A549 (cell line): ENCODE measurements at regions not wholly inside any gene's neighbourhood (a gene's known extent, or its start where the extent isn't known, plus 50 kb on each side); places are given as distances from the start of the nearest gene placed in this dataset.

ENCODE experiments used
- BHLHE40 ChIP-seq: IDR thresholded peaks from 2 replicates; pipeline ENCODE4 v1.6.1; 2012; ENCODE audit warnings: low read depth, low read length, inconsistent platforms
- JUNB ChIP-seq: fragments of >200 bp; sonication (Bioruptor Twin); formaldehyde crosslinking; IDR thresholded peaks from 2 replicates; pipeline ENCODE4 v1.6.1; 2016
- KDM5A ChIP-seq: fragments of 200-600 bp; sonication (generic); IDR thresholded peaks from 2 replicates; pipeline ENCODE4 v1.6.1; 2016; ENCODE audit warnings: antibody characterized with exemption, mild to moderate bottlenecking
- MYC ChIP-seq: IDR thresholded peaks from 2 replicates; pipeline ENCODE4 v1.6.1; 2012; ENCODE audit warnings: mild to moderate bottlenecking, inconsistent platforms, low read length, improper control_type of control experiment, borderline replicate concordance
- NR3C1 ChIP-seq: fragments of >200 bp; sonication (Bioruptor Twin); formaldehyde crosslinking; IDR thresholded peaks from 3 replicates; pipeline ENCODE4 v1.6.1; 2017
- POLR2A ChIP-seq: IDR thresholded peaks from 2 replicates; pipeline ENCODE4 v1.6.1; 2012; ENCODE audit warnings: mild to moderate bottlenecking, low read length
- RAD21 ChIP-seq, 2 experiments: fragments of >200 bp in 1 of 2; sonication (Bioruptor Twin) in 1 of 2; formaldehyde crosslinking in 1 of 2; IDR thresholded peaks in 1 of 2; conservative IDR thresholded peaks in 1 of 2; 2 replicates in 1 of 2; 3 replicates in 1 of 2; pipeline ENCODE4 v1.6.1; 2012 to 2018; ENCODE audit warnings: inconsistent platforms in 1 of 2
- RCOR1 ChIP-seq: fragments of 150-350 bp; IDR thresholded peaks from 2 replicates; pipeline ENCODE4 v1.6.1; 2014; ENCODE audit warnings: antibody characterized with exemption, low read length, low read depth
- RFX5 ChIP-seq: fragments of 450-650 bp; IDR thresholded peaks from 2 replicates; pipeline ENCODE4 v1.7.1; 2014; ENCODE audit warnings: antibody characterized with exemption, mild to moderate bottlenecking, moderate library complexity
- USF2 ChIP-seq: fragments of 450-650 bp; IDR thresholded peaks from 2 replicates; pipeline ENCODE4 v1.6.1; 2014; ENCODE audit warnings: antibody characterized with exemption
- ZNF302 ChIP-seq: fragments of 250-450 bp; sonication (Bioruptor Pico); IDR thresholded peaks from 2 replicates; pipeline ENCODE4 v1.9.0; 2021; ENCODE audit warnings: inconsistent platforms, mild to moderate bottlenecking, moderate library complexity
- TF ChIP-seq, protein P1 (sequence below): fragments of >200 bp; sonication (Bioruptor Twin); formaldehyde crosslinking; IDR thresholded peaks from 3 replicates; pipeline ENCODE4 v1.5.1; 2016
- TF ChIP-seq, protein P2 (sequence below): IDR thresholded peaks from 2 replicates; pipeline ENCODE4 v1.6.1; 2012; ENCODE audit warnings: low read depth, borderline replicate concordance

DNA sequence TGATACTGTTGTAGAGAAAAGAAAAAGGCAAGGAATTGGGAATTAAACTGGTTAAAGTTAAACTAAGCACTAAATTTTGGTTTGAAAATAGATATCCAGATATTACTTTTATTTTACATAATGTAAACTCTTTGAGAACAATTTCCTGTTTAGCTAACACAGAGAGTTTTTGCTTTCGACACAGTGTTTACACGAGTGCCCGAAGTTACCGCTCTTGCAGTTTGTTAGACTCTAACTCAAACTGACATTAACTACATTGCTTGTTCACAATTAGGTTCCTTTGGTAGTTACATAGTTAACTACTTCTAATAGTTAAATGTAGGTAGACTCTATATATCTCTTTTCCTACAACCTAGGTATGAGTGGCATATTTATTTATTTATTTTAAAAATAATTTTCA, 117.1 kb upstream of the CHD1 start:
- TF ChIP-seq, protein P1, sequence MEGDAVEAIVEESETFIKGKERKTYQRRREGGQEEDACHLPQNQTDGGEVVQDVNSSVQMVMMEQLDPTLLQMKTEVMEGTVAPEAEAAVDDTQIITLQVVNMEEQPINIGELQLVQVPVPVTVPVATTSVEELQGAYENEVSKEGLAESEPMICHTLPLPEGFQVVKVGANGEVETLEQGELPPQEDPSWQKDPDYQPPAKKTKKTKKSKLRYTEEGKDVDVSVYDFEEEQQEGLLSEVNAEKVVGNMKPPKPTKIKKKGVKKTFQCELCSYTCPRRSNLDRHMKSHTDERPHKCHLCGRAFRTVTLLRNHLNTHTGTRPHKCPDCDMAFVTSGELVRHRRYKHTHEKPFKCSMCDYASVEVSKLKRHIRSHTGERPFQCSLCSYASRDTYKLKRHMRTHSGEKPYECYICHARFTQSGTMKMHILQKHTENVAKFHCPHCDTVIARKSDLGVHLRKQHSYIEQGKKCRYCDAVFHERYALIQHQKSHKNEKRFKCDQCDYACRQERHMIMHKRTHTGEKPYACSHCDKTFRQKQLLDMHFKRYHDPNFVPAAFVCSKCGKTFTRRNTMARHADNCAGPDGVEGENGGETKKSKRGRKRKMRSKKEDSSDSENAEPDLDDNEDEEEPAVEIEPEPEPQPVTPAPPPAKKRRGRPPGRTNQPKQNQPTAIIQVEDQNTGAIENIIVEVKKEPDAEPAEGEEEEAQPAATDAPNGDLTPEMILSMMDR: no peak
- no peak for TF ChIP-seq POLR2A
- no peak for TF ChIP-seq JUNB
- no peak for TF ChIP-seq RCOR1
- TF ChIP-seq MYC: no peak
- no peak for TF ChIP-seq KDM5A
- TF ChIP-seq NR3C1: no peak
- TF ChIP-seq RFX5: no peak
- no peak for TF ChIP-seq ZNF302
- TF ChIP-seq USF2: no peak
- no peak for TF ChIP-seq BHLHE40
- TF ChIP-seq RAD21 (conservative IDR thresholded peaks at IDR 0.05 in 1 of 2, IDR thresholded peaks at IDR 0.05 in 1 of 2): no peak
- TF ChIP-seq, protein P2, sequence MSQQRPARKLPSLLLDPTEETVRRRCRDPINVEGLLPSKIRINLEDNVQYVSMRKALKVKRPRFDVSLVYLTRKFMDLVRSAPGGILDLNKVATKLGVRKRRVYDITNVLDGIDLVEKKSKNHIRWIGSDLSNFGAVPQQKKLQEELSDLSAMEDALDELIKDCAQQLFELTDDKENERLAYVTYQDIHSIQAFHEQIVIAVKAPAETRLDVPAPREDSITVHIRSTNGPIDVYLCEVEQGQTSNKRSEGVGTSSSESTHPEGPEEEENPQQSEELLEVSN: no peak
